Left lung (tissue), 4 donors: ENCODE measurements at regions not wholly inside any gene's neighbourhood (a gene's known extent, or its start where the extent isn't known, plus 50 kb on each side); places are given as distances from the start of the nearest gene placed in this dataset.

Experiments
- ATAC-seq: fragments of 200-7000 bp; cut with Tn5 transposase; one replicate; pipeline ENCODE4 v1.9.1; 2020; ENCODE audit warnings: moderate library complexity
- DNase-seq, 4 donors: peaks; one replicate each; pipeline ENCODE4 v3.0.0-alpha.2; 2013 to 2020
- H3K27ac ChIP-seq, 2 donors: fragments of 200-600 bp; sonication (generic) in 1 of 2; one replicate each; pipeline versions ENCODE4 v1.5.0 to v1.8.0; 2020 to 2021
- H3K27me3 ChIP-seq, 2 donors: fragments of 200-600 bp; sonication (generic) in 1 of 2; one replicate each; pipeline versions ENCODE4 v1.5.0 to v1.8.0; 2020 to 2021
- H3K36me3 ChIP-seq, 2 donors: fragments of 200-600 bp; sonication (generic) in 1 of 2; one replicate each; pipeline versions ENCODE4 v1.5.0 to v1.8.0; 2020 to 2021
- H3K4me1 ChIP-seq, 2 donors: fragments of 200-600 bp; one replicate each; pipeline ENCODE4 v1.8.0; 2021
- H3K4me3 ChIP-seq, 2 donors: fragments of 200-600 bp; sonication (generic) in 1 of 2; one replicate each; pipeline versions ENCODE4 v1.5.0 to v1.8.0; 2020 to 2021; ENCODE audit warnings: mild to moderate bottlenecking in 1 of 2
- H3K9me3 ChIP-seq, 2 donors: fragments of 200-600 bp; sonication (generic) in 1 of 2; one replicate each; pipeline versions ENCODE4 v1.5.0 to v1.8.0; 2020 to 2021
- CTCF ChIP-seq, 2 donors: fragments of 200-600 bp; sonication (generic) in 1 of 2; IDR thresholded peaks; one replicate each; pipeline versions ENCODE4 v1.5.0 to v1.8.0; 2021; ENCODE audit warnings: antibody characterized with exemption in 2 of 2
- intact Hi-C, 2 donors: fragments of 100-400 bp; cut with DNase I; formaldehyde crosslinking; loops; one replicate each; pipeline versions ENCODE4 v1.11.2 to v1.14.2; 2022
- donor health status: DM: no; HTN: yes; CAD: no.
- donor health status: DM: no; HTN: no; CAD: no.

- Histone ChIP-seq H3K9me3 (no peaks in the 10 kb centered on the region), H3K4me1 (peaks cover 0 to 14% of the 10 kb centered on the region in 2 donors)
- intact Hi-C loops: no loop called here
Observed at GRCh38 chr16:79284766-79285165, 315.8 kb downstream of the MAF start.

GRCh38 chr16:79283578-79283977 is 317.0 kb downstream of the MAF start:
- intact Hi-C loops: no loop called here
- peaks cover 0 to 14% of the 10 kb centered on the region in 2 donors for H3K4me1 ChIP-seq

More at GRCh38 chr16:79284766-79285165, 315.8 kb downstream of the MAF start:
- Histone ChIP-seq H3K27ac (no peak overlapping the region), H3K4me3 (no peak overlapping the region), H3K36me3 (no peaks in the 10 kb centered on the region), H3K27me3 (no peaks in the 10 kb centered on the region)
- ATAC-seq (no peak), DNase-seq (no peak)
- no peak for TF ChIP-seq CTCF (IDR thresholded peaks at IDR 0.05)

GRCh38 chr16:79282806-79283205 is 317.7 kb downstream of the MAF start:
- Histone ChIP-seq H3K36me3 (no peaks in the 10 kb centered on the region), H3K4me3 (no peak overlapping the region), H3K27ac (no peak overlapping the region), H3K9me3 (no peaks in the 10 kb centered on the region), H3K4me1 (peaks cover 0 to 14% of the 10 kb centered on the region in 2 donors), H3K27me3 (no peaks in the 10 kb centered on the region)
- ATAC-seq (no peak), DNase-seq (no peak)
- intact Hi-C loops: no loop called here
- no peak for TF ChIP-seq CTCF (IDR thresholded peaks at IDR 0.05)

More at GRCh38 chr16:79283578-79283977, 317.0 kb downstream of the MAF start:
- H3K27ac ChIP-seq: no peak overlapping the region
- H3K27me3 ChIP-seq: no peaks in the 10 kb centered on the region
- no peak overlapping the region for H3K4me3 ChIP-seq
- no peaks in the 10 kb centered on the region for H3K9me3 ChIP-seq
- H3K36me3 ChIP-seq: no peaks in the 10 kb centered on the region
- TF ChIP-seq CTCF (IDR thresholded peaks at IDR 0.05): no peak
- no peak for ATAC-seq
- no peak for DNase-seq

- no peaks in the 10 kb centered on the region for H3K27me3 ChIP-seq
- intact Hi-C loops: no loop called here
- H3K4me3 ChIP-seq: no peak overlapping the region
- no peak overlapping the region for H3K27ac ChIP-seq
- H3K36me3 ChIP-seq: no peaks in the 10 kb centered on the region
- no peaks in the 10 kb centered on the region for H3K9me3 ChIP-seq
- DNase-seq (peak in 1 of 4 donors; percentile 34), ATAC-seq (no peak)
- H3K4me1 ChIP-seq: no peaks in the 10 kb centered on the region
- TF ChIP-seq CTCF (IDR thresholded peaks at IDR 0.05): no peak
Observed at GRCh38 chr16:79278506-79278905, 322.0 kb downstream of the MAF start.

DNA sequence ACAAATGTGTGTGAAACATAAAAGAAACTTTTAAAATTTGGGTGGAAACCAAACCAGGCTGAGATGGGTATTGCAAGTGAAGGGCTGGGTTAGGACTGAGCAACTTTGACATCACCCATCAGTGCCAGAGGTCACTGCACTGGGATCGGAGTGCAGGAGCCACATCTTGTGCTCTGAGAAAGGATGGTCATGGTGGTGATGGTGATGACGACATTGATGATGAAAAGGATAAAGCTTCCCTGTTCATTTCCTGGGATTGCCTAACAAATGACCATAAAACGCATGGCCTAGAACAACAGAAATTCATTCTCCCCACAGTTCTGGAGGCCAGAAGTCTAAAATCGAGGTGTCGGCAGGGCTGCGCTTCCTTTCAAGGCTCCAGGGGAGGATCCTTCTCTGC is 324.0 kb downstream of the MAF start:
- TF ChIP-seq CTCF (IDR thresholded peaks at IDR 0.05): no peak
- no peak overlapping the region for H3K4me3 ChIP-seq
- H3K36me3 ChIP-seq: no peaks in the 10 kb centered on the region

More for the DNA sequence above, 324.0 kb downstream of the MAF start:
- H3K27me3 ChIP-seq: no peaks in the 10 kb centered on the region
- H3K9me3 ChIP-seq: no peaks in the 10 kb centered on the region
- intact Hi-C loops: no loop called here
- no peak for ATAC-seq
- no peak overlapping the region for H3K27ac ChIP-seq
- no peaks in the 10 kb centered on the region for H3K4me1 ChIP-seq
- no peak for DNase-seq
